ENCODE measurements at regions not wholly inside any gene's neighbourhood (a gene's known extent, or its start where the extent isn't known, plus 50 kb on each side); places are given as distances from the start of the nearest gene placed in this dataset.

- DNase-seq (no peak), FAIRE-seq (no peak)
- Histone ChIP-seq H3K9me3 (ENCODE audit: control insufficient read depth in 2 of 3, insufficient read depth in 1 of 3, low read length in 3 of 3) (no peaks in the 10 kb centered on the region), H3K27ac (ENCODE audit: low read depth in 2 of 2, low read length in 2 of 2) (no peak overlapping the region), H3K36me3 (ENCODE audit: control insufficient read depth in 2 of 3, insufficient read depth in 3 of 3, low read length in 3 of 3) (no peaks in the 10 kb centered on the region), H3K9ac (ENCODE audit: low read length in 3 of 3) (no peak overlapping the region), H3K4me1 (ENCODE audit: control insufficient read depth in 2 of 3, insufficient read depth in 2 of 3, low read depth in 1 of 3, low read length in 3 of 3) (no peaks in the 10 kb centered on the region), H3K27me3 (ENCODE audit: control insufficient read depth, insufficient read depth, low read length) (no peaks in the 10 kb centered on the region), H3K4me3 (ENCODE audit: low read length in 3 of 3) (no peak overlapping the region)
- intact Hi-C loops (cut with DNase I), result no loop called here
- no peak for TF ChIP-seq CTCF (IDR thresholded peaks at IDR 0.05; ENCODE audit: borderline replicate concordance, extremely low read depth, insufficient read depth)
Observed at GRCh38 chr3:180789774-180790173, 110.5 kb upstream of the CCDC39 start.

- intact Hi-C loops (cut with DNase I), result no loop called here
- no peaks in the 10 kb centered on the region for H3K4me1 ChIP-seq (ENCODE audit: control insufficient read depth in 2 of 3, insufficient read depth in 2 of 3, low read depth in 1 of 3, low read length in 3 of 3)
- H3K27ac ChIP-seq (ENCODE audit: low read depth in 2 of 2, low read length in 2 of 2), result no peak overlapping the region
- H3K9ac ChIP-seq (ENCODE audit: low read length in 3 of 3), result no peak overlapping the region
- no peaks in the 10 kb centered on the region for H3K9me3 ChIP-seq (ENCODE audit: control insufficient read depth in 2 of 3, insufficient read depth in 1 of 3, low read length in 3 of 3)
- DNase-seq (no peak), FAIRE-seq (no peak)
- no peaks in the 10 kb centered on the region for H3K36me3 ChIP-seq (ENCODE audit: control insufficient read depth in 2 of 3, insufficient read depth in 3 of 3, low read length in 3 of 3)
- no peaks in the 10 kb centered on the region for H3K27me3 ChIP-seq (ENCODE audit: control insufficient read depth, insufficient read depth, low read length)
- TF ChIP-seq CTCF (IDR thresholded peaks at IDR 0.05; ENCODE audit: borderline replicate concordance, extremely low read depth, insufficient read depth), result no peak
- H3K4me3 ChIP-seq (ENCODE audit: low read length in 3 of 3), result no peak overlapping the region
Observed at GRCh38 chr3:180798197-180798596, 114.3 kb upstream of the FXR1 start.

- no peaks in the 10 kb centered on the region for H3K9me3 ChIP-seq (ENCODE audit: control insufficient read depth in 2 of 3, insufficient read depth in 1 of 3, low read length in 3 of 3)
- H3K4me3 ChIP-seq (ENCODE audit: low read length in 3 of 3), result no peak overlapping the region
- no peak overlapping the region for H3K9ac ChIP-seq (ENCODE audit: low read length in 3 of 3)
- H3K27me3 ChIP-seq (ENCODE audit: control insufficient read depth, insufficient read depth, low read length), result no peaks in the 10 kb centered on the region
- H3K27ac ChIP-seq (ENCODE audit: low read depth in 2 of 2, low read length in 2 of 2), result no peak overlapping the region
- TF ChIP-seq CTCF (IDR thresholded peaks at IDR 0.05; ENCODE audit: borderline replicate concordance, extremely low read depth, insufficient read depth), result no peak
- DNase-seq (peak in 2 of 5 donors; percentile 20 to 45), FAIRE-seq (peak; percentile 54)
- no peaks in the 10 kb centered on the region for H3K4me1 ChIP-seq (ENCODE audit: control insufficient read depth in 2 of 3, insufficient read depth in 2 of 3, low read depth in 1 of 3, low read length in 3 of 3)
- H3K36me3 ChIP-seq (ENCODE audit: control insufficient read depth in 2 of 3, insufficient read depth in 3 of 3, low read length in 3 of 3), result no peaks in the 10 kb centered on the region
- intact Hi-C loops (cut with DNase I), result no loop called here
Observed at GRCh38 chr3:180802837-180803236, 109.6 kb upstream of the FXR1 start.

GRCh38 chr3:180804916-180805315 lies 107.6 kb upstream of the FXR1 start:
- FAIRE-seq (no peak), DNase-seq (peak in 3 of 5 donors; percentile 51 to 83 (median 72))

More at GRCh38 chr3:180804916-180805315, 107.6 kb upstream of the FXR1 start:
- Histone ChIP-seq H3K36me3 (ENCODE audit: control insufficient read depth in 2 of 3, insufficient read depth in 3 of 3, low read length in 3 of 3) (no peaks in the 10 kb centered on the region), H3K4me1 (ENCODE audit: control insufficient read depth in 2 of 3, insufficient read depth in 2 of 3, low read depth in 1 of 3, low read length in 3 of 3) (no peaks in the 10 kb centered on the region), H3K27me3 (ENCODE audit: control insufficient read depth, insufficient read depth, low read length) (no peaks in the 10 kb centered on the region), H3K27ac (ENCODE audit: low read depth in 2 of 2, low read length in 2 of 2) (no peak overlapping the region), H3K9ac (ENCODE audit: low read length in 3 of 3) (peak overlapping the region in 1 of 3 donors; percentile 19), H3K9me3 (ENCODE audit: control insufficient read depth in 2 of 3, insufficient read depth in 1 of 3, low read length in 3 of 3) (no peaks in the 10 kb centered on the region), H3K4me3 (ENCODE audit: low read length in 3 of 3) (no peak overlapping the region)
- intact Hi-C loops (cut with DNase I), result no loop called here
- TF ChIP-seq CTCF (IDR thresholded peaks at IDR 0.05; ENCODE audit: borderline replicate concordance, extremely low read depth, insufficient read depth), result peak; percentile 21
